GM12878 (cell line): ENCODE measurements at regions not wholly inside any gene's neighbourhood (a gene's known extent, or its start where the extent isn't known, plus 50 kb on each side); places are given as distances from the start of the nearest gene placed in this dataset.

Experiments
- EP300 ChIP-seq, 2 experiments: fragments of 150-350 bp in 1 of 2; IDR thresholded peaks; 2 replicates each; pipeline ENCODE4 v1.6.1; 2011 to 2012; ENCODE audit warnings: low read depth in 2 of 2, low read length in 2 of 2, borderline replicate concordance in 1 of 2, improper control_type of control experiment in 1 of 2, inconsistent platforms in 1 of 2; ENCODE audit not compliant: control insufficient read depth in 1 of 2
- MYC ChIP-seq: IDR thresholded peaks from 2 replicates; pipeline ENCODE4 v1.6.1; 2011; ENCODE audit warnings: mild to moderate bottlenecking, low read length, moderate library complexity, inconsistent platforms; ENCODE audit not compliant: insufficient read depth, insufficient replicate concordance, insufficient read length, severe bottlenecking
- ZSCAN29 ChIP-seq: fragments of 450-650 bp; IDR thresholded peaks from 2 replicates; pipeline ENCODE4 v1.6.1; 2017; ENCODE audit warnings: mild to moderate bottlenecking, moderate library complexity
- TF ChIP-seq, protein P1 (sequence below), 3 experiments: IDR thresholded peaks in 2 of 3; conservative IDR thresholded peaks in 1 of 3; 2 replicates each; pipeline ENCODE4 v1.5.1; 2011; ENCODE audit warnings: low read depth in 3 of 3, low read length in 3 of 3, mild to moderate bottlenecking in 3 of 3, control low read depth in 2 of 3, moderate library complexity in 2 of 3, inconsistent platforms in 1 of 3, mixed read lengths in 1 of 3; ENCODE audit not compliant: control insufficient read depth in 2 of 3, insufficient read depth in 1 of 3; ENCODE audit errors: extremely low read depth in 1 of 3

DNA sequence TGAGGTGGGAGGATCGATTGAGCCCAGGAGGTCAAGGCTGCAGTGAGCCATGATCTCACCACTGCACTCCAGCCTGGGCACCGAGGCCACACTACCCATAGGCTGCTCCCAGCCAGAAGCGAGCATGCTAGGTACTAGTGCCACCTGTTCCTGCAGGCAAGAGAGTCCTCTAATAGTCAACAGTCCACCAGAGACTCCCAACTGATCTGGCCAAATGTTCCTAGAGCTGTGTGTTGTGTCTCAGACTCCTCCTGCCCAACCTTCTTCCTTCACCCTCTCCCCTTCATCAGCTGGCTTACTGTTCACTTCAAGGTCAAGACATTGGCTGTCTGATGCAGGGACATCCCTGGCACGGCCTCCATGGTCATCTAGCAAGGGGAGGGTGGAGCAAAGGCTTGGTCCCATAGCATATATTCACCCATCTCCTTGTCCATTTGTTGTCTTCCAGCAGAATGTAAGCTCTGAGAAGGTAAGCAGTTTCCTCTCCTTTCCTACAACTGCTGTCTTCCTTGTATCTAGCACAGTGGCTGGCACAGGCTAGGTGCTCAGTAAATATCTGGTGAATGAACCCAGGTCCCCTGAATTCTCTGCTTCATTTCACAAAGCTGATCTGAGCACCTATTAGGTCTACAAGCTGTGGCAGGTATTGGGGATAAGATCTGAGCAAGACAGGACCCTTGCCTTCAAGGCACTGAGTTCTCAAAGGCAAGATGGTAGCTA, 126.2 kb upstream of the SERPIND1 start:
- TF ChIP-seq, protein P1, sequence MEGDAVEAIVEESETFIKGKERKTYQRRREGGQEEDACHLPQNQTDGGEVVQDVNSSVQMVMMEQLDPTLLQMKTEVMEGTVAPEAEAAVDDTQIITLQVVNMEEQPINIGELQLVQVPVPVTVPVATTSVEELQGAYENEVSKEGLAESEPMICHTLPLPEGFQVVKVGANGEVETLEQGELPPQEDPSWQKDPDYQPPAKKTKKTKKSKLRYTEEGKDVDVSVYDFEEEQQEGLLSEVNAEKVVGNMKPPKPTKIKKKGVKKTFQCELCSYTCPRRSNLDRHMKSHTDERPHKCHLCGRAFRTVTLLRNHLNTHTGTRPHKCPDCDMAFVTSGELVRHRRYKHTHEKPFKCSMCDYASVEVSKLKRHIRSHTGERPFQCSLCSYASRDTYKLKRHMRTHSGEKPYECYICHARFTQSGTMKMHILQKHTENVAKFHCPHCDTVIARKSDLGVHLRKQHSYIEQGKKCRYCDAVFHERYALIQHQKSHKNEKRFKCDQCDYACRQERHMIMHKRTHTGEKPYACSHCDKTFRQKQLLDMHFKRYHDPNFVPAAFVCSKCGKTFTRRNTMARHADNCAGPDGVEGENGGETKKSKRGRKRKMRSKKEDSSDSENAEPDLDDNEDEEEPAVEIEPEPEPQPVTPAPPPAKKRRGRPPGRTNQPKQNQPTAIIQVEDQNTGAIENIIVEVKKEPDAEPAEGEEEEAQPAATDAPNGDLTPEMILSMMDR (IDR thresholded peaks at IDR 0.05 in 2 of 3, conservative IDR thresholded peaks at IDR 0.05 in 1 of 3; ENCODE audit: control insufficient read depth in 2 of 3, extremely low read depth in 1 of 3, insufficient read depth in 1 of 3, low read depth in 3 of 3, low read length in 3 of 3) = no peak
- no peak for TF ChIP-seq EP300 (IDR thresholded peaks at IDR 0.05; ENCODE audit: borderline replicate concordance in 1 of 2, control insufficient read depth in 1 of 2, low read depth in 2 of 2, low read length in 2 of 2)
- no peak for TF ChIP-seq ZSCAN29
- TF ChIP-seq MYC = no peak
